ENCODE measurements at regions not wholly inside any gene's neighbourhood (a gene's known extent, or its start where the extent isn't known, plus 50 kb on each side); places are given as distances from the start of the nearest gene placed in this dataset.

- no peak for DNase-seq
- Histone ChIP-seq H3K9me3 (ENCODE audit: control insufficient read depth in 2 of 3, insufficient read depth in 1 of 3, low read length in 3 of 3) (no peaks in the 10 kb centered on the region), H3K27ac (ENCODE audit: low read depth in 2 of 2, low read length in 2 of 2) (no peak overlapping the region), H3K4me1 (ENCODE audit: control insufficient read depth in 2 of 3, insufficient read depth in 2 of 3, low read depth in 1 of 3, low read length in 3 of 3) (no peaks in the 10 kb centered on the region), H3K9ac (ENCODE audit: low read length in 3 of 3) (no peak overlapping the region), H3K36me3 (ENCODE audit: control insufficient read depth in 2 of 3, insufficient read depth in 3 of 3, low read length in 3 of 3) (no peaks in the 10 kb centered on the region), H3K4me3 (ENCODE audit: low read length in 3 of 3) (no peak overlapping the region), H3K27me3 (ENCODE audit: control insufficient read depth, insufficient read depth, low read length) (no peaks in the 10 kb centered on the region)
- intact Hi-C loops (cut with DNase I), result no loop called here
- TF ChIP-seq, protein P1, sequence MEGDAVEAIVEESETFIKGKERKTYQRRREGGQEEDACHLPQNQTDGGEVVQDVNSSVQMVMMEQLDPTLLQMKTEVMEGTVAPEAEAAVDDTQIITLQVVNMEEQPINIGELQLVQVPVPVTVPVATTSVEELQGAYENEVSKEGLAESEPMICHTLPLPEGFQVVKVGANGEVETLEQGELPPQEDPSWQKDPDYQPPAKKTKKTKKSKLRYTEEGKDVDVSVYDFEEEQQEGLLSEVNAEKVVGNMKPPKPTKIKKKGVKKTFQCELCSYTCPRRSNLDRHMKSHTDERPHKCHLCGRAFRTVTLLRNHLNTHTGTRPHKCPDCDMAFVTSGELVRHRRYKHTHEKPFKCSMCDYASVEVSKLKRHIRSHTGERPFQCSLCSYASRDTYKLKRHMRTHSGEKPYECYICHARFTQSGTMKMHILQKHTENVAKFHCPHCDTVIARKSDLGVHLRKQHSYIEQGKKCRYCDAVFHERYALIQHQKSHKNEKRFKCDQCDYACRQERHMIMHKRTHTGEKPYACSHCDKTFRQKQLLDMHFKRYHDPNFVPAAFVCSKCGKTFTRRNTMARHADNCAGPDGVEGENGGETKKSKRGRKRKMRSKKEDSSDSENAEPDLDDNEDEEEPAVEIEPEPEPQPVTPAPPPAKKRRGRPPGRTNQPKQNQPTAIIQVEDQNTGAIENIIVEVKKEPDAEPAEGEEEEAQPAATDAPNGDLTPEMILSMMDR (IDR thresholded peaks at IDR 0.05; ENCODE audit: borderline replicate concordance, extremely low read depth, insufficient read depth), result no peak
- FAIRE-seq, result no peak
Observed at GRCh38 chr1:187936667-187937066, 1107.9 kb downstream of the PLA2G4A start.

DNA sequence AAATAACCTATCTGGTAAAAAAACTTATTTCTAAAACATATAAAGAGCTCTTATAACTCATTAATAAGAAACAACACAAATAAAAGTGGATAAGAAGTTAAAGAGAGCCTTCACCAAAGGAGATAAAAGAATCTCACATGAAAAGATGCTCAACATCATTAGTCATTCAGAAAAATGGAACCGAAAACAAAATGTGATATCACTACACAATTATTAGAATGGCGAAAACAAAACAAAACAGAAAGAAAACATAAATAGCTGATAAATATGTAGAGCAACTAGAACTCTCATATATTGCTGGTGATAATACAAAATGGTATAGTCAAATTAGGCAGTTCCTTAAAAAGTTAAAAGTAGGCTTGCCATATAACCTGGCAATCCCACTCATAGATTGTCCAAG, 1109.3 kb downstream of the PLA2G4A start:
- no peaks in the 10 kb centered on the region for H3K27me3 ChIP-seq (ENCODE audit: control insufficient read depth, insufficient read depth, low read length)
- no peak overlapping the region for H3K4me3 ChIP-seq (ENCODE audit: low read length in 3 of 3)
- TF ChIP-seq, protein P1 (IDR thresholded peaks at IDR 0.05; ENCODE audit: borderline replicate concordance, extremely low read depth, insufficient read depth), result no peak
- DNase-seq (no peak), FAIRE-seq (no peak)
- H3K27ac ChIP-seq (ENCODE audit: low read depth in 2 of 2, low read length in 2 of 2), result no peak overlapping the region
- H3K9ac ChIP-seq (ENCODE audit: low read length in 3 of 3), result no peak overlapping the region
- H3K36me3 ChIP-seq (ENCODE audit: control insufficient read depth in 2 of 3, insufficient read depth in 3 of 3, low read length in 3 of 3), result no peaks in the 10 kb centered on the region
- intact Hi-C loops (cut with DNase I), result no loop called here
- H3K9me3 ChIP-seq (ENCODE audit: control insufficient read depth in 2 of 3, insufficient read depth in 1 of 3, low read length in 3 of 3), result no peaks in the 10 kb centered on the region
- H3K4me1 ChIP-seq (ENCODE audit: control insufficient read depth in 2 of 3, insufficient read depth in 2 of 3, low read depth in 1 of 3, low read length in 3 of 3), result no peaks in the 10 kb centered on the region

GRCh38 chr1:187942986-187943385, 1114.2 kb downstream of the PLA2G4A start:
- FAIRE-seq, result no peak
- Histone ChIP-seq H3K4me1 (ENCODE audit: control insufficient read depth in 2 of 3, insufficient read depth in 2 of 3, low read depth in 1 of 3, low read length in 3 of 3) (no peaks in the 10 kb centered on the region), H3K27ac (ENCODE audit: low read depth in 2 of 2, low read length in 2 of 2) (no peak overlapping the region), H3K36me3 (ENCODE audit: control insufficient read depth in 2 of 3, insufficient read depth in 3 of 3, low read length in 3 of 3) (no peaks in the 10 kb centered on the region), H3K4me3 (ENCODE audit: low read length in 3 of 3) (no peak overlapping the region), H3K27me3 (ENCODE audit: control insufficient read depth, insufficient read depth, low read length) (no peaks in the 10 kb centered on the region), H3K9ac (ENCODE audit: low read length in 3 of 3) (no peak overlapping the region), H3K9me3 (ENCODE audit: control insufficient read depth in 2 of 3, insufficient read depth in 1 of 3, low read length in 3 of 3) (peaks cover 0 to 9% (median 4%) of the 10 kb centered on the region in 3 donors)
- intact Hi-C loops (cut with DNase I), result no loop called here
- no peak for DNase-seq
- TF ChIP-seq, protein P1 (IDR thresholded peaks at IDR 0.05; ENCODE audit: borderline replicate concordance, extremely low read depth, insufficient read depth), result no peak
